ENCODE measurements at regions not wholly inside any gene's neighbourhood (a gene's known extent, or its start where the extent isn't known, plus 50 kb on each side); places are given as distances from the start of the nearest gene placed in this dataset.
"Not testable (repeated sequence)": the region's sequence is repeated elsewhere in the genome, so short reads cannot be mapped to it uniquely, and the experiment has no call there.

DNA sequence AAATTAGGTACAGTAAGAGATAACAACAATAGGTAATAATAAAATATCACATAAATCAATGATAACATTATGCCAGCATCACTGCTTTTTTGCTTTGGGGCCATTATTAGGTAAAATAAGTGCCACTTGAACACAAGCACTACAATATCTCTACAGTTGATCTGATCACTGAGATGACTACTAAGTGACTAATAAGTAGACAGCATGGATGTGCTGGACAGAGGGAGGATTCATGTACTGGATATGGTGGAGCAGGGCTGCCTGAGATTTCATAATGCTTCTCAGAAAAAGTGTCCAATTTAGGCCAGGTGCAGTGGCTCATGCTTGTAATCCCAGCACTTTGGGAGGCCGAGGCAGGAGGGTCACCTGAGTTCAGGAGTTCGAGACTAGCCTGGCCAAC lies 137.8 kb upstream of the IL1RAPL2 start:
- no peak for ATAC-seq (ENCODE audit: low read depth)
- Mint-ChIP-seq H3K9me3 (no peaks in the 10 kb centered on the region), H3K36me3 (no peaks in the 10 kb centered on the region), H3K27me3 (no peaks in the 10 kb centered on the region), H3K27ac (no peak overlapping the region), H3K4me1 (no peaks in the 10 kb centered on the region), H3K4me3 (no peak overlapping the region)
- DNase-seq (ENCODE audit: low spot score in 2 of 2): no peak

DNA sequence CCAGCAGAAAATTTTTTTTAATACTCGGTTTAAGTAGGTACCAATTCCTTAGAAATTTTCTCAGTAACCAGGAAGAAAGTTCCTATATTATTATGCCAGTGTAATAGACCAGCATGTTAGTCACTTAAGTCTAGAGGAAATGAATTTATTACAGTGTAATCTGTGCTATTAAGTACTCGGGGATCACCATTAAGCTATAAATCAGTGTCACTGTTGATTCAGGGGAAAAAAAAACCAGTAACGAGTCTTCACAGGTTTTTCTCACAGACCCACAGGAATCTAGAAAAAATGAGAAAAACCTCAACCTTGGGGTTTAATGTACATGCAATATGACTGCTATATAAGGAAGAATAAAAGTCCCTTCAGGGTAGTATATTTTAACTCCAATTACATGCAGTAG lies 138.3 kb upstream of the IL1RAPL2 start:
- H3K4me3 Mint-ChIP-seq: no peak overlapping the region
- no peaks in the 10 kb centered on the region for H3K4me1 Mint-ChIP-seq
- ATAC-seq (ENCODE audit: low read depth): no peak
- no peaks in the 10 kb centered on the region for H3K27me3 Mint-ChIP-seq
- DNase-seq (ENCODE audit: low spot score in 2 of 2): no peak
- H3K36me3 Mint-ChIP-seq: no peaks in the 10 kb centered on the region
- no peak overlapping the region for H3K27ac Mint-ChIP-seq
- no peaks in the 10 kb centered on the region for H3K9me3 Mint-ChIP-seq

DNA sequence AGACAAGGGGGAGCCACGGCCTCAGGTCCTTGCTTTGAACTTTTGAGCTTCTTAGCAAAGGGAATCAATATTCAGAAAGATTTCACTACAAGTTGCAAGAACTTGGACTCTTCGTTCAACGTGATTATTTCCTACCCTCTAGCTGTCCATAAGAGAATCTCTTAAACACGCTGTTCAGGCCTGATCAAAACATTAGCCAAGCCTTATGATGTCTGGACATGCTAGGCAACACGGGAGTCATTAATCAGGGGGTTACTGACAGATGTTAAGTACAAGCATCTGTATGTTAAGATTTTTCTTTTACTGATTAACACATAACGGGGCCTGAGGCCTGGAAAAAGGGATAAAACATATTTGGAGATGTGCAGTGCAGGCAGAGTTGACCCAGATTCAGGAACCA lies 138.9 kb upstream of the IL1RAPL2 start:
- H3K36me3 Mint-ChIP-seq: no peaks in the 10 kb centered on the region
- H3K27me3 Mint-ChIP-seq: no peaks in the 10 kb centered on the region
- no peaks in the 10 kb centered on the region for H3K4me1 Mint-ChIP-seq
- H3K9me3 Mint-ChIP-seq: no peaks in the 10 kb centered on the region
- no peak overlapping the region for H3K4me3 Mint-ChIP-seq
- ATAC-seq (ENCODE audit: low read depth): no peak
- no peak overlapping the region for H3K27ac Mint-ChIP-seq
- no peak for DNase-seq (ENCODE audit: low spot score in 2 of 2)

DNA sequence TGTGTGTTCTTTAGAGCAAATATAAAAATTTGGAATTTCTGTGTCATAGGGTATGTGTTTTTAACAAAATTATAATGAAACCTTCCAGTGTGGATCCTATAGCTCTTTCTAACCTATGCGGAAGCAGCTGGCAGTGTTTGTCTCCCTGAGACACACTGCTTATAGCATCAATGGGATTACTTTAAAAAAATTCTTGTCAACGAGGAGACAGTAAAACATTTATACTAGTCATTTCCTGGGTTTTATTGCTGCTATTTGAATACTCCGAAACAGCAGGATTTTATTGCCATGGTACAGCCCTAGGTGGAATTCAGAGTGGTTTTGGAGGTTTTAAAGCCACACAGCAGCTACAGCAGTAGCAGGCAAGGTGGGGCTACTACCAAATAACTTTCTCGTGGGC lies 145.1 kb upstream of the IL1RAPL2 start:
- no peak for DNase-seq (ENCODE audit: low spot score in 2 of 2)
- Mint-ChIP-seq H3K9me3 (peaks cover under 1% of the 10 kb centered on the region), H3K27me3 (no peaks in the 10 kb centered on the region), H3K4me3 (no peak overlapping the region), H3K4me1 (no peaks in the 10 kb centered on the region), H3K27ac (no peak overlapping the region), H3K36me3 (no peaks in the 10 kb centered on the region)
- ATAC-seq (ENCODE audit: low read depth): no peak

DNA sequence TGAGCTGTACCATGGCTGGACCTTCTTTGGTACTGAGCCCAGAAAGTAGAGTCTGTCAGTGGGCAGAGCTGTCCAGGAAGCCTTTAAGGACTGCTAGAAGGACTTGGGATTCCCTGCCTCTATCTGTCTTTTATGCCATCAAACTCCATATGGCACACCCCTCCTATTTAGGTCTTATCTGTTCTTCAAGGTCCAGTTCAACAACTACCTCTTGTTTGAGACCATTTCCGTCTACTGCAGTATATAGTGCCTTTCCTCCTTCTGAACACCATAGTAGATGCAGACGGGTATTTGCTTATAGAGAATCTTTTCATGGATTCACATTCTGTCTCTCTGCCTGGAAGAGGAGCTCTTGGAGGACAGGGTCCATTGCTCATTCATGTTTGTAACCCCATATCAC lies 146.1 kb upstream of the IL1RAPL2 start:
- DNase-seq (ENCODE audit: low spot score in 2 of 2): no peak

DNA sequence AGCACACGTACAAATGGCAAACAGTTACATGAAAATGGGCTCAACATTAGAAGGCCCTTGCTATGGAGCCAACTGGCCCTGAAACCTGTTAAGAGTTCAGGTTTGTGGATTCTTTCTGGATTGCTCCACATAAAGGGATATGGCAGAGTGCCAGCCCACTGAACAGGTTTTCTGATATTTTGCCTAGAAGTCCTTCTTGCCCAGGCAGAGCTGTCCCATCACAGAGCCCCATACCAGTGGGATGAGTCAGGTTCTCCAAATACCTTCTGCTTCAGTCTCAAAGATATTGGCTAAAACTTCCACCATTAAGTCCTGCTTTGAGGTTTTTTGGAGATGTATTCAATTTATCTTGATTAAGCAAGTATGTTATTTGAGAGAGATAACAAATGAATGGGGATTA lies 146.8 kb upstream of the IL1RAPL2 start:
- Mint-ChIP-seq H3K9me3 (peaks cover 3% of the 10 kb centered on the region), H3K36me3 (no peaks in the 10 kb centered on the region), H3K27me3 (no peaks in the 10 kb centered on the region), H3K4me3 (no peak overlapping the region), H3K4me1 (no peaks in the 10 kb centered on the region), H3K27ac (no peak overlapping the region)
- ATAC-seq (ENCODE audit: low read depth): no peak
- no peak for DNase-seq (ENCODE audit: low spot score in 2 of 2)

More for the DNA sequence above, 146.1 kb upstream of the IL1RAPL2 start:
- Mint-ChIP-seq H3K27ac (no peak overlapping the region), H3K36me3 (no peaks in the 10 kb centered on the region), H3K27me3 (no peaks in the 10 kb centered on the region), H3K4me3 (no peak overlapping the region), H3K9me3 (peaks cover 3% of the 10 kb centered on the region), H3K4me1 (no peaks in the 10 kb centered on the region)
- no peak for ATAC-seq (ENCODE audit: low read depth)

DNA sequence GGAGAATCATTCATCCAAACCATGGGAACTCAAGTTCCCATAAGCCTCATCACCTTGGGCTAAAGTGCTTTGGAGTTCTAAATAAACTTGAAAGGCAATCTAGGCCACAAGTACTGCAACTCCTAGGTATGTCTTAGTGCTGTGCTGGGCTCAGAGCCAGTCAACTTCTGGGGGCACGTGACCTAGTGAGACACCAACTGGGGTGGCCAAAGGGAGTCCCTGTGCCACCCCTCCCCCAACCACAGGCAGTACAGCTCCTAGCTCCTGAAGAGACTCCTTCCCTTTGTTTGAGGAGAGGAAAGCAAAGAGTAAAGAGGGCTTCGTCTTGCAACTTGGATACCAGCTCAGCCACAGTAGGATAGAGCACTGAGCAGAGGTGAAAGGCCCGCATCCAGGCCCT lies 154.2 kb upstream of the IL1RAPL2 start:
- no peak overlapping the region for H3K27ac Mint-ChIP-seq
- H3K9me3 Mint-ChIP-seq: peaks cover 4% of the 10 kb centered on the region
- H3K36me3 Mint-ChIP-seq: no peaks in the 10 kb centered on the region
- no peak overlapping the region for H3K4me3 Mint-ChIP-seq
- no peak for DNase-seq (ENCODE audit: low spot score in 2 of 2)
- no peak for ATAC-seq (ENCODE audit: low read depth)
- no peaks in the 10 kb centered on the region for H3K4me1 Mint-ChIP-seq
- H3K27me3 Mint-ChIP-seq: peaks cover 2% of the 10 kb centered on the region

DNA sequence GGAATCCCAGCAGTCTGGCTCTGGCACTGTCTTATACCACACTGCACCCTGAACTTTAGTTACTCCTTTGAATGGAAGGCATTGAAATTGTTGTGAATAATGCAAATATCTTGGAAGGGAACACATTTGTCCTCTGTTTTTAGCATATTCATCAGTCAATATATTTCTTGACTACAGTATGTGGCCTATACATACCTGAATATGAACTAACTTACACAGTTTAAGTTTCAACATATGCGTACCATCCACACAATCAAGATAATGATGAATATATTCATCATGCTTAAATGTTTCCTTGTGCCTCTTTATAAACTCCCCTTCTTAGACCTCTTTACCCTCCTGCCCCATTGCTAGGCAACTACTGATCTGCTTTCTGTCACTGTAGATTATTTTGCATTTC lies 145.7 kb upstream of the ESX1 start:
- Mint-ChIP-seq H3K27ac (no peak overlapping the region), H3K36me3 (no peaks in the 10 kb centered on the region), H3K4me1 (no peaks in the 10 kb centered on the region), H3K4me3 (no peak overlapping the region), H3K9me3 (no peaks in the 10 kb centered on the region), H3K27me3 (no peaks in the 10 kb centered on the region)
- DNase-seq (ENCODE audit: low spot score in 2 of 2) (no peak), ATAC-seq (ENCODE audit: low read depth) (no peak)

DNA sequence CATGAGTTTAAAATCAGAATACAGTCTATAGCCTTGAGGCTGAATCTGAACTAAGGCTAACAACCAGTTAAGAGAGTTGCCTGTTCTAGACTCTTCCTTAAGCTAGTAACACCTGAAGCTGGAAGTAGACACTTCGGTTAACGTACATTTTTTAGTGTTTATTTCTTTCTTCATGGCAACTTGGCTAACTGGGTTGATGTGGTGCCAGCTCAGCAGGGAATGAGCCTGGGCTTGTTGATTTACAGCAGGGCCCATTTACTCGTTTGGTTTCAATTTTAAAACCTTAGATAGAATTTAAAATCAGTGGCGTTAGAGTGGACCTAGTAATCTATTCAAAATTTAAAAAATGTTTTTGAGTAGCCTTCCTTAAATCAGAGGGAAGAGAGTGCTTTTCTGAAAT lies 137.6 kb upstream of the ESX1 start:
- H3K27me3 Mint-ChIP-seq: no peaks in the 10 kb centered on the region
- H3K27ac Mint-ChIP-seq: no peak overlapping the region
- H3K4me3 Mint-ChIP-seq: no peak overlapping the region
- ATAC-seq (ENCODE audit: low read depth) (no peak), DNase-seq (ENCODE audit: low spot score in 2 of 2) (no peak)
- no peaks in the 10 kb centered on the region for H3K36me3 Mint-ChIP-seq
- no peaks in the 10 kb centered on the region for H3K4me1 Mint-ChIP-seq
- H3K9me3 Mint-ChIP-seq: no peaks in the 10 kb centered on the region

DNA sequence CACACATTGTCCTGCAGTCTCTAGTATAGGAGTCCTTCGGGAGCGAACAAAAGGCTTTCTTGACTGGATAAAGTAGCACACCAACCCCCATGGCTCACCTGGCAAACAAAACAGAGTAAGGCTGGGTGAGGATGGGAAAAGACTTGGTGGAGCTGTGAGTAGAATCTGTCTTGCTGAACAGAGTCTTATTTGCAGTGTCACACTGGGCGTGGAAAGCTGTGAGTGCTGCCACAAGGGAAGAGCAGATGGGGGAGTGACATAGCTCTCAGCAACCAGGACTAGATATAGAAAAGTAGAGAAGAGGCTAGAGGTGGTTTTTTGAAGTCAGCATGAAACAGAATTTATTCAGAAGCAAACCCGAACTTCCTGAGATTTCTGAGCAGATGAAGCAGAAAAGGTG lies 137.2 kb upstream of the ESX1 start:
- ATAC-seq (ENCODE audit: low read depth) (no peak), DNase-seq (ENCODE audit: low spot score in 2 of 2) (no peak)
- no peaks in the 10 kb centered on the region for H3K27me3 Mint-ChIP-seq
- no peaks in the 10 kb centered on the region for H3K9me3 Mint-ChIP-seq
- no peak overlapping the region for H3K27ac Mint-ChIP-seq
- no peaks in the 10 kb centered on the region for H3K36me3 Mint-ChIP-seq
- H3K4me3 Mint-ChIP-seq: no peak overlapping the region
- H3K4me1 Mint-ChIP-seq: no peaks in the 10 kb centered on the region

DNA sequence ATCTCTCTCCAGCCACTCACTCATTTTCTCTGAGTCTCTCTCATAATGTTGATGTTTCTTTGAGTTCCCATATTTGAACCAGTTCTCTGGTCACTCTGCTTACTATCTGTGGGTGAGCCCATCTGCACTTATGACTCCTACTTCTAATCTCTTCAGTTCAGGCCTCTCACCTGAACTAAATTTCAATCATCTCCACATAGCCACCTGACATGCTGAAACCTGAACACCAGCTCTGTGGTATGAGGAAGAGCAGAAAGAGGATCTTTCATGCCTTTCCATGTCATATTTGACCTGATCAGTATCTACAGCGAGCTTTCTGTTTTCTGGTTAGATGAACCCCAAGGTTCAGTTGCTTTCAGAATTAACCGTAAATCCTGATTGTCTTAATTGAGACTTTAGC lies 122.2 kb upstream of the ESX1 start:
- Mint-ChIP-seq H3K9me3 (no peaks in the 10 kb centered on the region), H3K27me3 (peaks cover 5% of the 10 kb centered on the region), H3K4me3 (no peak overlapping the region), H3K36me3 (no peaks in the 10 kb centered on the region), H3K27ac (no peak overlapping the region), H3K4me1 (no peaks in the 10 kb centered on the region)
- ATAC-seq (ENCODE audit: low read depth): no peak
- DNase-seq (ENCODE audit: low spot score in 2 of 2): no peak

DNA sequence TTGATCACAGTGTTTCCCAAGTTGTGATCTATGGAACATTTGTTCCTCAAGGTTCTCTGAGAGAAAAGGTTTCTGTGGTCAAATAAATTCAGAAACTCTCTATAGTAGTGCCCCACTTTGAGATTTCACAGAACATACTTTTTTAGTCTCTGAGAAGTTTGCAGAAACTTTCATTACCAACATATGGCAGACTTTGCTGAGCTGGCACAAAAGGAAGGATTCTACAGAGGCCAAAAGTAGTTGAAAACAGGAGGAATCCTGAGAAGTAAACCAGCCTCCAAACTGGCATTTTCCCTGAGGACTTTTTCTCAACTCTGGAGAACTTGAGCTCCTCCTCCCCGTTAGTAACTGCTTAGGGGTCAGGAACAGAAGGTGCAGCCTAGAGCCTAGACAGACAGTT lies 117.8 kb upstream of the ESX1 start:
- Mint-ChIP-seq H3K36me3 (no peaks in the 10 kb centered on the region), H3K4me1 (no peaks in the 10 kb centered on the region), H3K4me3 (no peak overlapping the region), H3K9me3 (no peaks in the 10 kb centered on the region), H3K27me3 (peaks cover 4% of the 10 kb centered on the region), H3K27ac (no peak overlapping the region)
- DNase-seq (ENCODE audit: low spot score in 2 of 2) (no peak), ATAC-seq (ENCODE audit: low read depth) (no peak)

DNA sequence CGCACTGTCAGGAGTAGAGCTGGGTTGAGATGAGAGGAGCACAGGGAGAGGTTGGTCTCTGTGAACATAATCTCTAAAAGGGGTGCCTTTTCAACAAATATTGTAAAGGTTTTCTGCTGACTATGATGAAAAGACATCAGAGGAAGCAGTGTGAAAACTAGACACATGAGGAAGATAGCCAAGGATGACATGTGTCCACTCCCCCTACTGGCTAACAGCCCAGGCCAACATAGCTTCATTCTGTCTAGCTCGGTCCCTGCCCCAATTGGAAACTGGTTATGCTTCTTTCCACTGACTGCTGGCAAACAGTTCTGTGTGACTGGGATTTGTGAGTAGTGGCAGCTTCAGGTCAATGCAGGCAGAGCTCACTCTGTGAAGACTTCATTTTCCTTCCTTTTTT lies 115.4 kb upstream of the ESX1 start:
- Mint-ChIP-seq H3K36me3 (no peaks in the 10 kb centered on the region), H3K4me1 (no peaks in the 10 kb centered on the region), H3K4me3 (no peak overlapping the region), H3K27me3 (peaks cover 8% of the 10 kb centered on the region), H3K27ac (no peak overlapping the region), H3K9me3 (no peaks in the 10 kb centered on the region)
- DNase-seq (ENCODE audit: low spot score in 2 of 2) (no peak), ATAC-seq (ENCODE audit: low read depth) (no peak)

DNA sequence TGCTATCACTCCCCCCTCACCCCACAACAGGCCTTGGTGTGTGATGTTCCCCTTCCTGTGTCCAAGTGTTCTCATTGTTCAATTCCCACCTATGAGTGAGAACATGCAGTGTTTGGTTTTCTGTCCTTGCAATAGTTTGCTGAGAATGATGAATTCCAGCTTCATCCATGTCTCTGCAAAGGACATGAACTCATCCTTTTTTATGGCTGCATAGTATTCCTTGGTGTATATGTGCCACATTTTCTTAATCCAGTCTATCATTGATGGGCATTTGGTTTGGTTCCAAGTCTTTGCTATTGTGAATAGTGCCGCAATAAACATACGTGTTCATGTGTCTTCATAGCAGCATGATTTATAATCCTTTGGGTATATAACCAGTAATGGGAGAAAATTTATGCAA lies 106.0 kb upstream of the ESX1 start:
- not testable (repeated sequence) for H3K36me3 Mint-ChIP-seq; H3K27me3 Mint-ChIP-seq; H3K4me3 Mint-ChIP-seq; H3K9me3 Mint-ChIP-seq; DNase-seq (ENCODE audit: low spot score in 2 of 2); H3K27ac Mint-ChIP-seq; H3K4me1 Mint-ChIP-seq; ATAC-seq (ENCODE audit: low read depth)

DNA sequence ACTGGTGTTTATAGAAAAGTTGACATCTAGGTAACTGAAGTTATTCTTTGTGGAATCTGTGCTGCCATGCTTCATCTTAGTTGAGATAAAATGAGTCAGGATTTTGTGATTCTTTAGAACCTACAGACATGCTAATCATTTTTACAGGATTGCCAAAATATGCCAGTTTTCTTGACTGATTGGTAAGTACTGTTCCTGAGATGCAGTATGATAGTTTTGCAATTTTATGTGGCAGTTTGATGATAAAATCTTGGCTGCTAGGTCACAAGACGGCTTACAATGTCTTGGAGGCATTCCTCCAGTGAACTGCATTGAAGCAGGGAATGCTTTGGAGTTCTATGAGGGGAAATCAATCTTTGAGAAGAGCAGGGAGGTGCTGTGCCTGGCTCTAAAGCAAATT lies 104.4 kb upstream of the ESX1 start:
- no peak for ATAC-seq (ENCODE audit: low read depth)

More for the DNA sequence above, 104.4 kb upstream of the ESX1 start:
- no peaks in the 10 kb centered on the region for H3K36me3 Mint-ChIP-seq
- DNase-seq (ENCODE audit: low spot score in 2 of 2): no peak
- no peaks in the 10 kb centered on the region for H3K4me1 Mint-ChIP-seq
- H3K27me3 Mint-ChIP-seq: no peaks in the 10 kb centered on the region
- H3K9me3 Mint-ChIP-seq: no peaks in the 10 kb centered on the region
- no peak overlapping the region for H3K4me3 Mint-ChIP-seq
- no peak overlapping the region for H3K27ac Mint-ChIP-seq

All from memory B cell (primary cell).